GM18517 (cell line): ENCODE measurements at regions not wholly inside any gene's neighbourhood (a gene's known extent, or its start where the extent isn't known, plus 50 kb on each side); places are given as distances from the start of the nearest gene placed in this dataset.

Experiments used
- ATAC-seq: cut with Tn5 transposase; IDR thresholded peaks from one replicate; pipeline ENCODE4 v1.9.1; 2021; ENCODE audit warnings: mild to moderate bottlenecking, moderate library complexity; ENCODE audit not compliant: unreplicated experiment

GRCh38 chr12:25906651-25907340 is 51.7 kb upstream of the RASSF8 start:
- ATAC-seq: no peak
